ENCODE measurements at regions not wholly inside any gene's neighbourhood (a gene's known extent, or its start where the extent isn't known, plus 50 kb on each side); places are given as distances from the start of the nearest gene placed in this dataset.
A peak's percentile ranks its signal among the peaks of the same experiment; 100 is the strongest.
"Not testable (repeated sequence)": the region's sequence is repeated elsewhere in the genome, so short reads cannot be mapped to it uniquely, and the experiment has no call there.

GRCh38 chr16:65751622-65752521 lies 614.6 kb upstream of the CDH5 start:
- DNase-seq: no peak

- no peak for DNase-seq
These were observed 617.0 kb upstream of the CDH5 start for GRCh38 chr16:65749506-65749905.

- DNase-seq: no peak
These were observed 619.5 kb upstream of the CDH5 start for GRCh38 chr16:65746941-65747340.

GRCh38 chr16:65745201-65745708 lies 621.2 kb upstream of the CDH5 start:
- peak; percentile 40 for DNase-seq

- DNase-seq: no peak
These were observed 622.1 kb upstream of the CDH5 start for GRCh38 chr16:65744401-65744800.

- DNase-seq: no peak
These were observed 621.7 kb upstream of the CDH11 start for GRCh38 chr16:65743558-65743957.

GRCh38 chr16:65740711-65741110 lies 618.8 kb upstream of the CDH11 start:
- no peak for DNase-seq

- DNase-seq: peak; percentile 24
These were observed 617.7 kb upstream of the CDH11 start for GRCh38 chr16:65739518-65739917.

- DNase-seq: peak; percentile 91
These were observed 616.0 kb upstream of the CDH11 start for GRCh38 chr16:65737831-65738230.

GRCh38 chr16:65735615-65736014 lies 613.8 kb upstream of the CDH11 start:
- DNase-seq: not testable (repeated sequence)

- no peak for DNase-seq
These were observed 611.9 kb upstream of the CDH11 start for GRCh38 chr16:65733721-65734120.

- DNase-seq: no peak
These were observed 610.0 kb upstream of the CDH11 start for GRCh38 chr16:65731833-65732232.

- DNase-seq: no peak
These were observed 606.8 kb upstream of the CDH11 start for GRCh38 chr16:65728652-65729051.

- DNase-seq: peak; percentile 14
These were observed 606.3 kb upstream of the CDH11 start for GRCh38 chr16:65728167-65728566.

- DNase-seq: no peak
These were observed 605.8 kb upstream of the CDH11 start for GRCh38 chr16:65727534-65728137.

GRCh38 chr16:65725156-65725845 lies 603.4 kb upstream of the CDH11 start:
- no peak for DNase-seq

GRCh38 chr16:65722429-65722828 lies 600.6 kb upstream of the CDH11 start:
- peak; percentile 11 for DNase-seq

- DNase-seq: no peak
These were observed 596.0 kb upstream of the CDH11 start for GRCh38 chr16:65717846-65718245.

GRCh38 chr16:65716737-65717700 lies 595.2 kb upstream of the CDH11 start:
- no peak for DNase-seq

GRCh38 chr16:65713181-65713808 lies 591.4 kb upstream of the CDH11 start:
- no peak for DNase-seq

GRCh38 chr16:65710107-65710506 lies 588.2 kb upstream of the CDH11 start:
- no peak for DNase-seq

GRCh38 chr16:65704866-65705265 lies 583.0 kb upstream of the CDH11 start:
- peak; percentile 16 for DNase-seq
